Lower leg skin (tissue), 4 donors: ENCODE measurements at regions not wholly inside any gene's neighbourhood (a gene's known extent, or its start where the extent isn't known, plus 50 kb on each side); places are given as distances from the start of the nearest gene placed in this dataset.

Experiments
- DNase-seq, 2 donors: peaks; one replicate each; pipeline ENCODE4 v3.0.0-alpha.2; 2019; ENCODE audit warnings: low spot score in 2 of 2
- H3K4me3 ChIP-seq: fragments of 200-600 bp; sonication (generic); 2 replicates; pipeline ENCODE4 v1.5.1; 2017; ENCODE audit warnings: mild to moderate bottlenecking, low read depth; ENCODE audit not compliant: poor library complexity, severe bottlenecking
- CTCF ChIP-seq, 3 donors: fragments of 450-650 bp; IDR thresholded peaks; one replicate each; pipeline ENCODE4 v1.5.1; 2016; ENCODE audit warnings: antibody characterized with exemption in 3 of 3, mild to moderate bottlenecking in 3 of 3, moderate library complexity in 2 of 3
- POLR2A ChIP-seq, 2 donors: fragments of 450-650 bp; IDR thresholded peaks; one replicate each; pipeline ENCODE4 v1.6.1; 2016 to 2017; ENCODE audit warnings: antibody characterized with exemption in 2 of 2, mild to moderate bottlenecking in 1 of 2, moderate library complexity in 1 of 2
- WGBS, 2 donors: methylation state at CpG; one replicate each; pipeline ENCODE4 v1.1.5; 2018; 5-methylcytosine and 5-hydroxymethylcytosine counted together
- intact Hi-C: fragments of 100-400 bp; cut with DNase I; formaldehyde crosslinking; loops from one replicate; pipeline ENCODE4 v1.15.0; 2023; ENCODE audit warnings: low total_unique reads

DNA sequence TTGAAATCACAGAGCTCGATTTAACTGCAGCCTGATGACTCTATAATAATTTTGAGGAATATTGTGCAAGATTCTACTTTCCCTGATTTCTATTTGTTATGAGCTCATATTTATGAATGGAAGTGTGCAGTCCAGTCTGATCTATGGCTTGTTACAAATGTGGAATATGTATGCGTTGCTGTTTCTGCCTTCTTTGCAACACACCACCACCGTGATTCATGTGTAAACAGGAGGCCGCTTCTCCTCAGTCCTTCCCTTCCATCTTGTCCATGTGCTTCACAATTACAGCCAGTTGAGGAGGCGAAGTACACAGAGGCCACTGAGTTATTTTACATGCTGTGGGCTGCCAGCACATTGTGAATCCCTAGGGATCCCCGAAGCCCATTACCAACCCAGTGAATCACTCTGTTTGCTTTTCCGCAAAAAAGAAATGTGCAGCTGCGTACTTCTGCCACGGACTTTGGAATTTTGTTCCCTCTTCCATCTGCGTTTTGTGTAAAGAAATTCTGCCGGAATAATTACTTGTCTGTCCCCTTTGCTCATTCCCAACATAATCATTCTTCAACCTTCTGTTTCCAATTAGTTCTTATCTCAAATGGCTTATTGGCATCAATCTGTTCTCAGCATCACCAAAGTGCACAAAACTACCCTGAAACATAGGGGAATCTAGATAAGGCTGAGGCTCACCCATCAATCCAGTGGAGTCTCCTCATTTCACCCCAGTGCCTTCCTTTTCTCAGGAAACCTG, 551.6 kb upstream of the CITED2 start:
- 80 to 82% methylated on average over 11 of the region's 11 CpGs for WGBS, 2 donors
- TF ChIP-seq POLR2A (IDR thresholded peaks at IDR 0.05) = no peak
- no peak for TF ChIP-seq CTCF (IDR thresholded peaks at IDR 0.05)
- intact Hi-C loops = no loop called here
- no peak overlapping the region for H3K4me3 ChIP-seq
- no peak for DNase-seq

DNA sequence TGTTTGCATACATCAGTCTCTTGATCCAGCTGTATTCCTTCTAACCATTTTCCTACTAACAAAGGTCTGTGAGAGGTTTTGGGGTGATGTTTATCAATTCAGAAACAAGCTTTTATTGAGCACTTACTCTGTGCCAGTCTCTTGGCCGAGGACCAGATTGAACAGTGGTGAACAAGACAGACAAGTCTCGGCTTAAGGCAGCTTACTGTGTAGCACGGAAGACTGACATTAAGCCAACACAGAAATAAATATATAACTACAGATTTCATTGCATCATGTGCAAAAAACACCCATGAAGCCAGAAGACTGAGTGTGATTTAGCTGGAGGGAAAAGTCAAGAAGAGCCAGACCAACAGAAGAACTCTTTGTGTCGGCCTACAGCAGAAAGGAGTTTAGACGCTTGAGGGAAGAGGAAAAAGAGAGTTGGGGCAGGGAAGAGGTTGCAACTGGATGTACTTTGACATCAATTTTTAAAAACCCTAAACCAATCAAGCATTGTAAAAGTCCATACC, 549.6 kb upstream of the CITED2 start:
- TF ChIP-seq CTCF (IDR thresholded peaks at IDR 0.05) = no peak
- TF ChIP-seq POLR2A (IDR thresholded peaks at IDR 0.05) = no peak
- DNase-seq = no peak
- WGBS, 2 donors = 41 to 58% methylated on average over 5 of the region's 5 CpGs
- intact Hi-C loops = loop anchor here (2.0 kb wide), 1 partner anchor 705 kb away; no protein-coding TSS in a partner anchor
- no peak overlapping the region for H3K4me3 ChIP-seq

DNA sequence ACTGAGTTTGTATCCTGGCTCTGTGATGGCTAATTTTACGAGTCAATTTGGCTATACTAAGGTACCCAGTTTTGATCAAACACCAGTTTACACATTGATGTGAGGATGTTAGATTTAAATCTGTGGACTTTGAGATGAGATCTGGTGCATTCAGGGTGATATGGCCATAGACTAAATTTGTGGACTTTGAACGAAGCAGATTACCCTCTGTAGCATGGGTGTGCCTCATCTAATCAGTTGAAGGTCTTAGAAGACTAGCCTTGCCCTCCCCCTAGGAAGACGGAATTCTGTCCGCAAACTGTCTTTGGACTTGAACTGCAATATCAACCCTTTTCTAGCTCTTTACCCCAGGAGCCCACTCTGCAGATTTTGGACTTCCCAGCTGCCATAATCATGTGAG, 547.8 kb upstream of the CITED2 start:
- no peak for TF ChIP-seq POLR2A (IDR thresholded peaks at IDR 0.05)
- TF ChIP-seq CTCF (IDR thresholded peaks at IDR 0.05) = no peak
- intact Hi-C loops = loop anchor here (2.0 kb wide), 1 partner anchor 703 kb away; no protein-coding TSS in a partner anchor
- WGBS, 2 donors = 90 to 96% methylated on average over 4 of the region's 4 CpGs
- DNase-seq = no peak
- H3K4me3 ChIP-seq = no peak overlapping the region

GRCh38 chr6:139920776-139921100, 546.3 kb upstream of the CITED2 start:
- intact Hi-C loops = no loop called here
- no peak overlapping the region for H3K4me3 ChIP-seq
- 46 to 53% methylated on average over 2 of the region's 2 CpGs for WGBS, 2 donors
- no peak for TF ChIP-seq POLR2A (IDR thresholded peaks at IDR 0.05)
- TF ChIP-seq CTCF (IDR thresholded peaks at IDR 0.05) = no peak
- DNase-seq = no peak

DNA sequence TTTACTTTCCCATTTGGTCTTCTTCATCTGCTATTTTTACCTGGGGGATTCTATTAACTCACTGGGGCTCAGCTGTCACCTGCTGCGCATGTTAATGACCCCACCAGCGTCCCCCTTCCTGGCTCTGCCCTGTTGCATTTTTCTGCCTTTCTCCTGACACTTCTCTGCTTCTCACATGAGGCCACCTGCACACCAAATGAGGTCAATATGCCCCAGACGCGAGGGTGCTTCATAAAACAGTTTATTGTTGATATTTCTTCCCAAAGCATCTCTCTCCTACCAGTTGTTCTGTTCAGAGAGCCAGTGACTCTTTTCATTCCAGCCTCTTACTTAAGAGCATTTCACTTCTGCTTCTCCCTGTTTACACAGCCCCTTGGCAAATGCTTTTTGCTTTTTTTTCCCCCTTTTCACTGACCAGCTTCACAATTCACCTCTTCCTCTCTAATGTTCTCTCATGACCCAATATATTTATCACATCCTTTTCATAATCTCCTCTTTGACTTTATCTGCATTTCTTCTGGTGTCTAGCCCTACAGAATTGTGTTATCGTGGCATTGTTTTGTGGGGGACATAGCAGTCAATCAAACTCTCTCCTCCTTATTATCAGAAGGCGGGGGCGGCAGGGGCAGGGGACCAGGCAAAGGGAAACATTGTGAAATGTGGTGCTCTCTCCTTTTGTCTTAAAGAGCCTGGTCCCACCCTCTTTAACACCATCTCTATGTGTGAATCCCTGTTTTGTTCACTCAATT, 545.8 kb upstream of the CITED2 start:
- no peak for TF ChIP-seq POLR2A (IDR thresholded peaks at IDR 0.05)
- TF ChIP-seq CTCF (IDR thresholded peaks at IDR 0.05) = no peak
- WGBS, 2 donors = 49% methylated on average over 7 of the region's 7 CpGs
- no peak for DNase-seq
- H3K4me3 ChIP-seq = no peak overlapping the region
- intact Hi-C loops = no loop called here
